ENCODE measurements at regions not wholly inside any gene's neighbourhood (a gene's known extent, or its start where the extent isn't known, plus 50 kb on each side); places are given as distances from the start of the nearest gene placed in this dataset.

DNA sequence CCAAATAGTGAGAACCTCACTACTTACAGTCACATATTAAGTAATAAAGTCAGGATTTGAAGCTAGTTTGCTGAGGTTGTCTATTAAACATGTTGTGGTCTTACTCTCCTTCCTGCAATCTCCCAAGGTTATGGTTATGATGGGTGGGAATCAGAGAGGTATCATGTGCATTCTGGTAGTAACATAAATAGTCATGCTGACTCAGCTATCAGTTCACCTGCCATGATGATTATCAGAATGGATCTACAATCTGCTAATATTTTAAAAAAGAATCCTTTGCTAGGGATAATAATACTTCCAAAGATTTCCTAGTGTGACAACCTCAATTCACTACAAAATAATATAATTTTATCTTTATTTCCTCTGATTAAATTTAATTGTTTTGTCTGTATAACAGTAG, 671.9 kb downstream of the KHDRBS2 start:
- H3K9ac ChIP-seq (ENCODE audit: extremely low read depth, insufficient read length, low read length) = no peak overlapping the region
- no peak overlapping the region for H4K8ac ChIP-seq (replicated peaks; ENCODE audit: insufficient read length, low read depth, low read length)
- no peak overlapping the region for H3K56ac ChIP-seq (ENCODE audit: insufficient read length, low read depth, low read length)
- 0 out of 2 replicates have a peak, but pooled peaks cover 2% of the 10 kb centered on the region for H3K79me2 ChIP-seq (ENCODE audit: insufficient read depth, low read length)
- no peaks in the 10 kb centered on the region for H3K4me1 Mint-ChIP-seq
- no peak overlapping the region for H2BK12ac ChIP-seq (ENCODE audit: insufficient read length, low read depth, low read length)
- H3K4me2 ChIP-seq (ENCODE audit: insufficient read depth, insufficient read length, low read length) = no peak overlapping the region
- H2BK5ac ChIP-seq (ENCODE audit: insufficient read length, low read length) = no peak overlapping the region
- H3K4ac ChIP-seq (ENCODE audit: low read depth, low read length) = no peak overlapping the region
- H3T11ph ChIP-seq (ENCODE audit: low read length) = no peak overlapping the region
- no peak overlapping the region for H3K27ac ChIP-seq (ENCODE audit: insufficient read length, low read depth, low read length)
- no peaks in the 10 kb centered on the region for H3K27me3 Mint-ChIP-seq (ENCODE audit: low read depth)
- H3K79me1 ChIP-seq (ENCODE audit: insufficient read depth, low read depth, low read length, poor library complexity, severe bottlenecking) = no peaks in the 10 kb centered on the region
- no peaks in the 10 kb centered on the region for H3K23me2 ChIP-seq (ENCODE audit: insufficient read length, low read depth, low read length, poor library complexity, severe bottlenecking)
- H3K9me3 ChIP-seq (ENCODE audit: control insufficient read depth, low read depth, low read length) = no peaks in the 10 kb centered on the region
- H4K20me1 ChIP-seq (ENCODE audit: control insufficient read depth, insufficient read depth, insufficient read length) = no peaks in the 10 kb centered on the region
- no peak for TF ChIP-seq CTCF (conservative IDR thresholded peaks at IDR 0.05)
- no peaks in the 10 kb centered on the region for H3K27me3 ChIP-seq (ENCODE audit: insufficient read depth, low read length)
- peaks cover 0 to 5% of the 10 kb centered on the region in 2 experiments; a peak in 2 of 5 replicates for H3K9me3 Mint-ChIP-seq
- no peak overlapping the region for H3K14ac ChIP-seq (ENCODE audit: insufficient read depth, low read length)
- no peak overlapping the region for H3K4me3 Mint-ChIP-seq
- no peak overlapping the region for H2AK5ac ChIP-seq (ENCODE audit: insufficient read length, low read length)
- H2BK120ac ChIP-seq (ENCODE audit: low read depth, low read length, poor library complexity, severe bottlenecking) = no peak overlapping the region
- H3K36me3 Mint-ChIP-seq (ENCODE audit: insufficient read depth in 1 of 3, low read depth in 3 of 3) = no peaks in the 10 kb centered on the region
- no peak overlapping the region for H3K27ac Mint-ChIP-seq
- H2AFZ ChIP-seq (ENCODE audit: low read length) = no peak overlapping the region
- H2BK15ac ChIP-seq (ENCODE audit: low read depth, low read length) = no peak overlapping the region
- no peak overlapping the region for H4K91ac ChIP-seq (ENCODE audit: insufficient read length, low read depth, low read length)
- no peak for DNase-seq
- H3K18ac ChIP-seq (ENCODE audit: insufficient read length, low read depth, low read length) = no peak overlapping the region
- no peak overlapping the region for H2BK20ac ChIP-seq (ENCODE audit: low read depth, low read length, poor library complexity, severe bottlenecking)
- H3K23ac ChIP-seq (ENCODE audit: insufficient read length, low read depth, low read length) = no peak overlapping the region
- no peak overlapping the region for H4K5ac ChIP-seq (ENCODE audit: insufficient read length, low read depth, low read length)
- H3K4me1 ChIP-seq (ENCODE audit: insufficient read depth, low read length) = no peaks in the 10 kb centered on the region
